Activated naive CD8-positive, alpha-beta T cell treated with anti-CD3 and anti-CD28 coated beads, Interleukin-2, amount 50 U/mL, for 24 hours (primary cell): ENCODE measurements at regions not wholly inside any gene's neighbourhood (a gene's known extent, or its start where the extent isn't known, plus 50 kb on each side); places are given as distances from the start of the nearest gene placed in this dataset.
"Not testable (repeated sequence)": the region's sequence is repeated elsewhere in the genome, so short reads cannot be mapped to it uniquely, and the experiment has no call there.

Experiments used
- ATAC-seq: fragments of 150-1000 bp; cut with Tn5 transposase; one replicate; pipeline ENCODE4 v1.10.0; 2021
- DNase-seq: peaks from one replicate; pipeline ENCODE4 v3.0.0; 2021
- H3K27ac Mint-ChIP-seq: one replicate; pipeline ENCODE4 v1.8.0; 2021; ENCODE audit warnings: mild to moderate bottlenecking, mixed read lengths
- H3K27me3 Mint-ChIP-seq: one replicate; pipeline ENCODE4 v1.8.0; 2021; ENCODE audit warnings: mixed read lengths
- H3K36me3 Mint-ChIP-seq: one replicate; pipeline ENCODE4 v1.8.0; 2021; ENCODE audit warnings: low read depth, mixed read lengths
- H3K4me1 Mint-ChIP-seq: one replicate; pipeline ENCODE4 v1.8.0; 2021; ENCODE audit warnings: mixed read lengths
- H3K4me3 Mint-ChIP-seq: one replicate; pipeline ENCODE4 v1.8.0; 2021; ENCODE audit warnings: mild to moderate bottlenecking, moderate library complexity, mixed read lengths
- H3K9me3 Mint-ChIP-seq: one replicate; pipeline ENCODE4 v1.8.0; 2021; ENCODE audit warnings: mixed read lengths

DNA sequence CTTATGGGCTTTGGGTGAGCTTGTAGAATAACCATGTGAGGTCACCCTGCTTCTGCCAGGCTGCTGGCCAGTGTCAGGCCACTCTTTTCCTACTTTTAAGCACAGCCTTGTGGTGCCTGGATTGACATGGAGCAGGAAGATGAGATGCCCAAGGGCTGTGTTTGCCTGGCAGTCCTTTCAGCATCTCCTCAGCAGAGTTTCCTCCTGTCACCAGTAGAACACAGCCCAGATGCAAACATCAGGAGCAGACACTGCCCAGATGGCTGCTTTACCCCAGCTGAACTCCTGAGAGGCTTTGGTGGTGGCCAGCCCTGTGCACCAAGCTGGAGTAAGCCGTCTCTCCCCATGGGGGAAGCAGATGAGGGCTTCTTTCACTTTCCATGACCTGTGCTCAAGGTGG is 332.0 kb upstream of the FRG2C start:
- H3K27ac Mint-ChIP-seq, H3K4me3 Mint-ChIP-seq, ATAC-seq: not testable (repeated sequence)

DNA sequence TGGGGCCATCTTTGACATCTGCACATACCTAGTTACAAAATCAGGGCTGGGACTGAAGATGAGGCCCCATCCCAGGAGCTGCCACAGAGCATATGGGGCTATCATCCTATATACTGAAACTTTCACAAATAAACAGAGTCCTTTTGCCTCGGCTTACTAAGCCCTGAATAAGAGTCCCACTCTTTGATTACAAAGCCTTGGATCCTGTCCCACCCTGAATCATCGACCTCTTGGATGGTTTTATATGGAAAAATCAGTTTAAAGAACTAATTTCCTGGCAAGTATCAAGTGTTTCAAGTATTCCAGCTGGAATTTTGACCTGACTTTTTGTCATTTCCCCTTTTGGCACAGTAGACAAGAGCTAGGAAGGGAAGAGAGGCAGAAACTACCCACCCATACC is 331.3 kb upstream of the FRG2C start:
- Mint-ChIP-seq H3K9me3 (no peaks in the 10 kb centered on the region), H3K27ac (no peak overlapping the region), H3K4me1 (no peaks in the 10 kb centered on the region), H3K36me3 (no peaks in the 10 kb centered on the region), H3K27me3 (peaks cover 1% of the 10 kb centered on the region), H3K4me3 (no peak overlapping the region)
- ATAC-seq (no peak), DNase-seq (no peak)

More for the DNA sequence above, 332.0 kb upstream of the FRG2C start:
- not testable (repeated sequence) for DNase-seq, H3K36me3 Mint-ChIP-seq, H3K4me1 Mint-ChIP-seq, H3K9me3 Mint-ChIP-seq, H3K27me3 Mint-ChIP-seq

DNA sequence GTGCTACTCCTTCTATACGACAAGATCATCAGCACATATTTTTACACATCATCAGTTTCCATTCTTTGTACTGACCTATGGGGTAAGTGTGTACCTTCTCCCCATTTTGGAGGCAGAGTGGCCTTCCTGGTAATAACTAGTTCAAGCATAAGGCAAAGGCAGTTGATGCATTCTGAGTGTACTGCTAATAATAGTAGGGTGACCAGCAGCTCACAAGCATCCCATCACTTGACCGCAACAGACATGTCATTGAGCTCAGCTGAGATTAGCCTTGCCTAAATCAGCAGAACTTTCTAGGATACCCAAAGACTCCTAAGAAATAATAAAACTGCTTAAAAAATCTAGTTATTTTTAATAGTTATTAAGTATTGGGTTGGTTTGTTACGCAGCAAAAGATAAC is 329.8 kb upstream of the FRG2C start:
- Mint-ChIP-seq H3K27ac (no peak overlapping the region), H3K27me3 (no peaks in the 10 kb centered on the region), H3K4me3 (no peak overlapping the region), H3K4me1 (no peaks in the 10 kb centered on the region), H3K9me3 (no peaks in the 10 kb centered on the region), H3K36me3 (no peaks in the 10 kb centered on the region)
- DNase-seq (no peak), ATAC-seq (no peak)

DNA sequence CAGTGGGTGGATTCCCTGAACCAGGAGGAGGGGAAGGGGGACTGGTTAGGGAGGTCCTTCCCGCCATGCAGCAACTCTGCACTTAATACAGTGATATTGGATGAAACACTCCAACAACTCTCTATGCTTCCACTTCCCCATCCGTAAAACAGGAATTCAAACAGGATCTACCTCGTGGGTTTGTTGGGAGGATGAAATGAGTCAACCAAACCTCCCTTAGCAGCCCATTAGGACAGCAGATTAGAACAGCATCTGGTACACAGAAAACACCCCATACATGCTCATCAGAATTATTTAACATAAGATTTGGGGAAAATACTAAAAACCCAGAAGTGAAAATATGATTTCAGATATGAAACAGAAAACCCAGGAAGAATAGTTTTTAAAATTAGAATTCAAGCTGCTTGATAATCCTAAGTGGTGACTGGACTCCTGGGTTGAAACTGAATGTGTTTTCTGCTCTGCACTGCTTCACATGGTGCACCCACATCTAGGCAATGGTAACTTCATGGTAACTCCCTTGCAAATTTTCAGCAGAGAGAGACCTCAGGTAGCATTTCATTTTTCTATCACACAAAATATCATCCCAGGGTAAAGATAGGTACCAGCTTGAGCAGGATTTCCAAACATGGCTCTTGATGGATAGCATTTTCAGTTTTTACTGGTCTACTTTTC is 326.8 kb upstream of the FRG2C start:
- Mint-ChIP-seq H3K4me1 (no peaks in the 10 kb centered on the region), H3K9me3 (no peaks in the 10 kb centered on the region), H3K36me3 (no peaks in the 10 kb centered on the region), H3K27ac (no peak overlapping the region), H3K4me3 (no peak overlapping the region), H3K27me3 (no peaks in the 10 kb centered on the region)
- DNase-seq (no peak), ATAC-seq (no peak)

DNA sequence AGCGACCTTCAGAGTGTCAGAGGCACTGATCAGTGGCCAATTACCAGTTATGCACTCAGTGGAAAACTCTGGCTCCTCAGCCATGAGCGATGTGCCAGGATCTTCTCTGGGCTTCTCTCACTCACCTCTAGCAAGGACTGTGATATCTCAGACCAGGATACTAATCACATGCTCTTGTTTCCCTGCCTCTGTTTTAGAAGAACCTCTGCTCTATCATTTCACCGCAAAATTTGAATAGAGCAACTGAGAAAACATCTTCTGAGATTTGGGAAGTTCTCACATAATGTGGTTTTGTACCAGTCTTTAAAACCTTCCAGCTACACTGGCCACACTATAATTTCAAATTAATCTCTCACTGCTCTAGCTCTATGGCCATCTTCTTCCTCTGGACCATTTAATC is 325.8 kb upstream of the FRG2C start:
- DNase-seq (no peak), ATAC-seq (no peak)
- no peaks in the 10 kb centered on the region for H3K9me3 Mint-ChIP-seq
- H3K4me1 Mint-ChIP-seq, result no peaks in the 10 kb centered on the region
- no peaks in the 10 kb centered on the region for H3K27me3 Mint-ChIP-seq
- H3K36me3 Mint-ChIP-seq, result no peaks in the 10 kb centered on the region
- H3K27ac Mint-ChIP-seq, result no peak overlapping the region
- H3K4me3 Mint-ChIP-seq, result no peak overlapping the region

DNA sequence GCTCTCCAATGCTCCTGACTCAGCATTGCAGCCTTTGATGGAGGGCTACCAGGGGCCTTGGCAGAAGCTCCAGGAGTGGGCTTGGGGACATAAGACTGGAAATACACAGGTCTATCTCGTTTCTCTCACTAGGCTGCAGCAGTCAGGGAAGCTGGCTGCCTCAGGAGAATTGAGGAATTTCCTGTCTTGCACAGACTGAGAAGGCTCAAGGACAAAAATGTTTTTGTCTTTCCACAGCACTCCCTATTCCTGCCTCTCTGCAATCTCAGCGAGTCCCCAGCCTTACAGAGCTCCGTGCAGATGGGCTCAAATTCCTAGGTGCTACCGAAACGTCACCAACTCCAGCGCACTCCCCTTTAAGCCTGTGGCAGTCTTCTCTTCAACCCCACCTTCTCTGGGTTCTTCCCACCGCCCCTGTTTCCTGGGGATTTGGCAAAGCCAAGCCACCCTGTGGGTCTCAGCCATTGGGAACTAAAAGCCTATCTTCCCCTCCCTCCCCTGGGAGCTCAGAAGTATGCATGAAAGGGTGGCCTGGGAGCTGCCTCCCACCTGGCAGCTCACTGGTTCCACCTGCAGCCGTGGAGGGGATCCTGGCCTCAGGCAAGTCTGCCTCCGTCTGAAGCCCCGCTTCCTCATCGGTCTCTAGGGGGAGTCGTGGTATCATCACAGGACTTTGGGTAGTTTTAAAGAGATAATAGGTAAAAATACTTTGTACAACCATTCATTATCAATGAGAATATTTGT is 322.6 kb upstream of the FRG2C start:
- no peaks in the 10 kb centered on the region for H3K36me3 Mint-ChIP-seq
- no peak overlapping the region for H3K4me3 Mint-ChIP-seq
- no peaks in the 10 kb centered on the region for H3K4me1 Mint-ChIP-seq
- no peak for DNase-seq
- no peak overlapping the region for H3K27ac Mint-ChIP-seq
- no peaks in the 10 kb centered on the region for H3K9me3 Mint-ChIP-seq
- no peaks in the 10 kb centered on the region for H3K27me3 Mint-ChIP-seq
- no peak for ATAC-seq

DNA sequence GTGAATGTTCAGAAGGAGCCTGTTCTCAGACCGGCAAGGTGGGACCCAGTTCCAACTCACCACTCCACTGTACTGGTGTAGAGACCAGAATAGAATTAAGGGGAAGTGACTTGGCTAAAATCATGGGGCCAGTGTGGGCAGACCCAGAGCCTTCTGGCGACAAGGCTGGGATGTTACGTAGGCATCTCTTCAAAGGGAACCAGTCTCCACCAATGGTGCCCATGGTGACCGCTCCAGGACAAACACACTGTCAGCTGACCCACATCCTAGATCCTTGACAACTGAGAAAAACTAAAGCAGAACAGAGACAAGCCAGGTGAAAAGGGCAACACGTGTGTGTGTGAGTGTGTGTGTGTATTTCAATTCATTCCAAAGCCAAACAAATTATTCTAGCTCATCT is 321.7 kb upstream of the FRG2C start:
- Mint-ChIP-seq H3K4me1 (no peaks in the 10 kb centered on the region), H3K36me3 (no peaks in the 10 kb centered on the region), H3K4me3 (no peak overlapping the region), H3K27ac (no peak overlapping the region), H3K27me3 (no peaks in the 10 kb centered on the region), H3K9me3 (no peaks in the 10 kb centered on the region)
- DNase-seq (no peak), ATAC-seq (no peak)

DNA sequence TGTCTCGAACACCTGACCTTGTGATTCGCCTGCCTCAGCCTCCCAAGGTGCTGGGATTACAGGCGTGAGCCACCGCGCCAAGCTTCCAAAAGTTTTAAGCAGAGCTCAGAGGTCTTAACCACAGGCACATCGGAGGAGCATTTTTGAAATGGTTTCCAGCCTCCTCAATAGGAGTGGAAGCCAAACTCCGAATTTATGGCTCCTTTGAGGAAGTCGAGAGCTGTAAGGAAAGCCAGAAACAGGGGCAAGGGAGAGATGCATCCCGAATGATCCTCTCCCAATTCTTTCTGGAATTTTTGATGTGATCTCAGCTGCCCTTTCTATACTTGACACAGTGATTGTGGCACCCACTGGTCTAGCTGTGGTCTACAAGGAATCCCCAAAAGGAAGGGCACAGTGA is 313.6 kb upstream of the FRG2C start:
- H3K9me3 Mint-ChIP-seq, H3K27ac Mint-ChIP-seq, H3K36me3 Mint-ChIP-seq, H3K4me1 Mint-ChIP-seq, H3K4me3 Mint-ChIP-seq, ATAC-seq, DNase-seq, H3K27me3 Mint-ChIP-seq: not testable (repeated sequence)

DNA sequence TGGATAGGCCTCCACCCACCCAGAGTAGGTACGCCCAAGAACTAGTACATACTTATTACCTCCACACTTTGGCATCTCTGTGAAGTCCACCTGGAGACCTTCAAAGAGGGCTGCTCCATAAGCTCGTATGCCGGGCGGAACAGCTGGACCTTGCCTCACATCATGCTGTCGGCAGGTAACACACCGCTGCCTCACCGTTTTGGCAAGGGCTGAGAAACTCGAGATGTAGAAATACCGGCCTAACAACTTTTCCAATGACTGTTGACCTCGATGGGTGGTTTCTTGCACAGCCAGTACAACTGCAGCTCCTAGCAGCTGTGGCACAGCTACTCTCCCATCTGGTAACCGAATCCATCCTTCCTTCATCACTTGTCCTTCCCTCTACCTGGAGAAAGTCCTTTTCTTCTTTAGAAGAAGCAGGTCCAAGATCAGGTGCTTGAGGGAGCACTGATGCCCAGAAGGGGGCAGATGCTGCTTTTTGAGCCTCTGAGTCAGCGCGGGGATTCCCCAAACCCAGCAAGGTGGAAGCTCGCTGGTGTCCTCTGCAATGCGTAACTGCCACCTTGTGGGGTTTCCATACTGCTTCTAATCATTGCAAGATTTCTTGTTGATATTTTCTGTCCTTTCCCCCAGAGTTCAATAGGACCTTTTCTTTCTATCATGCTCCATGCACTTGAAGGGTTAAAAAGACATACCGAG is 301.9 kb upstream of the FRG2C start:
- not testable (repeated sequence) for H3K36me3 Mint-ChIP-seq, H3K27ac Mint-ChIP-seq, H3K4me1 Mint-ChIP-seq, H3K27me3 Mint-ChIP-seq, H3K9me3 Mint-ChIP-seq, H3K4me3 Mint-ChIP-seq, ATAC-seq
- DNase-seq, result peak; percentile 53

DNA sequence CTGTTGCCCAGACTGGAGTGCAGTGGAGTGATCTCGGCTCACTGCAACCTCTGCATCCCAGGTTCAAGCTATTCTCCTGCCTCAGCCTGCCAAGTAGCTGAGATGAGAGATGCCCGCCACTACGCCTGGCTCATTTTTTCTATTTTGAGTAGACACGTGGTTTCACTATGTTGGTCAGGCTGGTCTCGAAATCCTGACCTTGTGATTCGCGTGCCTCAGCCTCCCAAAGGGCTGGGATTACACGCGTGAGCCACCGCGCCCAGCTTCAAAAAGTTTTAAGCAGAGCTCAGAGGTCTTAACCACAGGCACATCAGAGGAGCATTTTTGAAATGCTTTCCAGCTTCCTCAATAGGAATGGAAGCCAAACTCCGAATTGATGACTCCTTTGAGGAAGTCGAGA is 291.2 kb upstream of the FRG2C start:
- H3K4me3 Mint-ChIP-seq, ATAC-seq, H3K9me3 Mint-ChIP-seq, H3K27ac Mint-ChIP-seq, H3K4me1 Mint-ChIP-seq, H3K27me3 Mint-ChIP-seq, DNase-seq, H3K36me3 Mint-ChIP-seq: not testable (repeated sequence)

DNA sequence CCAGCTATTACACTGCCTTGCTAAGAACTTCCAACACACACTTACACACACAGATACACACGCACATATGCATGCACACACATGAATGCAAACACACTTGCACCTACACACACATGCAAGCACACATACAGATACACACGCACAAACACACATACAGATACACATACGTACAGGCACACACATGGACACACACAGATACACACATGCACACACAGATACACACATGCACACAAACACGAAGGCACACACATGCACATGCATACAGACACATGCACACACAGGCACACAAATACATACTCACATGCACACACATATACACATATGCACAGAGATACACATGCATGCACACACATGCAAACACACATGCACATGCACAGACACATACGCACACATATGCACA is 284.3 kb upstream of the FRG2C start:
- not testable (repeated sequence) for H3K9me3 Mint-ChIP-seq, H3K27me3 Mint-ChIP-seq, DNase-seq, H3K4me3 Mint-ChIP-seq, H3K27ac Mint-ChIP-seq, H3K4me1 Mint-ChIP-seq, ATAC-seq, H3K36me3 Mint-ChIP-seq

DNA sequence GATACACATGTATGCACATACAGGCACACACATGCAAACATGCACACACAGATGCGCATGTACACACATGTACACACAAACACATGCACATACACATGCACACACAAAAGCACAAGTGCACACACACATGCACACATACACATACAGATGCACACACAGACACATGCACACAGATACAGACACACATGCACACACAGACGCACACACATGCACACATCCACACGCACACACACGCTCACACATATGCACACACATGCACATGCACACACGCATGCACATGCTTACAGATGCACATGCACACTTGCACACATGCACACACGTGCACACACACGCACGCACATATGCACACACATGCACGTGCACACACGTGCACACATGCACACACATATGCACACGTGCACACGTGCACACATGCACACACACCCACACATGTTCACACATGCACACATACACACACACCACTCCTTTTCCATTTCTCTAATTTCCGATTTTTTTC is 283.8 kb upstream of the FRG2C start:
- no peaks in the 10 kb centered on the region for H3K27me3 Mint-ChIP-seq
- H3K4me1 Mint-ChIP-seq, result no peaks in the 10 kb centered on the region
- ATAC-seq (no peak), DNase-seq (no peak)
- no peaks in the 10 kb centered on the region for H3K36me3 Mint-ChIP-seq
- peaks cover 10% of the 10 kb centered on the region for H3K9me3 Mint-ChIP-seq
- no peak overlapping the region for H3K4me3 Mint-ChIP-seq
- H3K27ac Mint-ChIP-seq, result no peak overlapping the region

DNA sequence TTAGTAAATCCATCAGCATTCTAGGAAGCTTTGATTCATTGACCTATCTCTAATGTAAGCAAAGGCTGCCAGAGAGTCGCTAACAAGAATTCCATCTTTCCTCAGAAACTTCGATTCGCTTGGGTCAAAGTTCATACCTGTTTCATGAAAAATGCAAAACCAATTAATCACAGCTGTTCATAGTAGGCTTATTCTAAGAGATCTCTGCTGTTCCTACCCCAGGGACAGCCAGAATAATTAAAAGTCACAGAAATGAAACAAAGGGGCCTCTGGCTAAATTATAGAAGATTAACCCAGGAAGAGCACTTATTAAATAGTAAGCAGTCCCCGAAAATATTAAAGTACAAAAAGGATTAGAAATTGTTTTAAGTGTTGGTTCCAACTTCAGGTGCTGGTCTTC is 280.1 kb upstream of the FRG2C start:
- ATAC-seq, H3K4me3 Mint-ChIP-seq, H3K9me3 Mint-ChIP-seq, H3K27ac Mint-ChIP-seq, H3K36me3 Mint-ChIP-seq, DNase-seq, H3K27me3 Mint-ChIP-seq, H3K4me1 Mint-ChIP-seq: not testable (repeated sequence)

DNA sequence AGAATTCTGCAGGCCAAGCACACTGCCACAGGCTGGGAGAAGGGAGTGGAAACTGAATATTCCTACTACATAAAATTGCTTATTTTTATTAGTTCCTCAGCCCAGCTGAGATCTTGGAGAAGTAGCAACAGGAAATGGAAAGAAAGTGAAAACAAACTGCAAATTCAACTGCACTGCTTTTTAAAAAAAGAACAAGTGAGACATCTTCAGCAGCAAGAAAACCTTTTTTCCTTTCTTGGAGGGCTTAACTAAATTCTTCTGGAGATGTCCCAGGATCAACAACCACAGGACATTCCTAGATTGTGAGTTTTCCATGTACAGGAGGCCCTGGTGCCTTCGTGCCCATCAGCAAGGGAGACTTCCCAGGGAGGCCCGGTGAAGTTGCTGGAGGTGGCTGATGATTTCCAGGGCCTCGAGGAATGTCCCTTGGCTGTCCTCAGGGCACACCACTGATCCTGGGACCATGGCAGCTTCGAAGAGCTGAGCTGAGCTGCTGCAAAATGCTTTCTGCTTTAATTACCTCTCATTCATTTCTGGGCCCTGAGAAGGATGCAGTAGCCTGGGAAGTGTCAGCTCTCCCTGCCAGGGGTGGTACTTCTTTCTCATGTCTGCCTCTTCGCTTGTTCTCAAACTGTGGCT is 275.5 kb upstream of the FRG2C start:
- H3K4me3 Mint-ChIP-seq, DNase-seq, H3K4me1 Mint-ChIP-seq, H3K36me3 Mint-ChIP-seq, H3K27ac Mint-ChIP-seq, ATAC-seq, H3K27me3 Mint-ChIP-seq, H3K9me3 Mint-ChIP-seq: not testable (repeated sequence)

DNA sequence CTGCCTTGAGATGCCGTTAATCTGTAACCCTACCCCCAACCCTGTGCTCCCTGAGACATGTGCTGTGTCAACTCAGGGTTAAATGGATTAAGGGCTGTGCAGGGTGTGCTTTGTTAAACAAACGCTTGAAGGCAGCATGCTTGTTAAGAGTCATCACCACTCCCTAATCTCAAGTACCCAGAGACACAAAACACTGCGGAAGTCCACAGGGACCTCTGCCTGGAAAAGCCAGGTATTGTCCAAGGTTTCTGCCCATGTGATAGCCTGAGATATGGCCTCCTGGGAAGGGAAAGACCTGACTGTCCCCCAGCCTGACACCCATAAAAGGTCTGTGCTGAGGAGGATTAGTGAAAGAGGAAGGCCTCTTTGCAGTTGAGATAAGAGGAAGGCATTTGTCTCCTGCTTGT is 270.8 kb upstream of the FRG2C start:
- not testable (repeated sequence) for H3K4me3 Mint-ChIP-seq, H3K27ac Mint-ChIP-seq, ATAC-seq, H3K4me1 Mint-ChIP-seq, DNase-seq, H3K9me3 Mint-ChIP-seq, H3K36me3 Mint-ChIP-seq, H3K27me3 Mint-ChIP-seq
